GM18505 (cell line): ENCODE measurements at regions not wholly inside any gene's neighbourhood (a gene's known extent, or its start where the extent isn't known, plus 50 kb on each side); places are given as distances from the start of the nearest gene placed in this dataset.
"Not testable (repeated sequence)": the region's sequence is repeated elsewhere in the genome, so short reads cannot be mapped to it uniquely, and the experiment has no call there.

Experiments
- ATAC-seq: cut with Tn5 transposase; IDR thresholded peaks from one replicate; pipeline ENCODE4 v1.9.1; 2021; ENCODE audit not compliant: unreplicated experiment
- POLR2A ChIP-seq: IDR thresholded peaks from 4 replicates; pipeline ENCODE4 v1.6.1; 2011; ENCODE audit warnings: borderline replicate concordance; ENCODE audit not compliant: insufficient read depth, insufficient read length; ENCODE audit errors: extremely low read depth

DNA sequence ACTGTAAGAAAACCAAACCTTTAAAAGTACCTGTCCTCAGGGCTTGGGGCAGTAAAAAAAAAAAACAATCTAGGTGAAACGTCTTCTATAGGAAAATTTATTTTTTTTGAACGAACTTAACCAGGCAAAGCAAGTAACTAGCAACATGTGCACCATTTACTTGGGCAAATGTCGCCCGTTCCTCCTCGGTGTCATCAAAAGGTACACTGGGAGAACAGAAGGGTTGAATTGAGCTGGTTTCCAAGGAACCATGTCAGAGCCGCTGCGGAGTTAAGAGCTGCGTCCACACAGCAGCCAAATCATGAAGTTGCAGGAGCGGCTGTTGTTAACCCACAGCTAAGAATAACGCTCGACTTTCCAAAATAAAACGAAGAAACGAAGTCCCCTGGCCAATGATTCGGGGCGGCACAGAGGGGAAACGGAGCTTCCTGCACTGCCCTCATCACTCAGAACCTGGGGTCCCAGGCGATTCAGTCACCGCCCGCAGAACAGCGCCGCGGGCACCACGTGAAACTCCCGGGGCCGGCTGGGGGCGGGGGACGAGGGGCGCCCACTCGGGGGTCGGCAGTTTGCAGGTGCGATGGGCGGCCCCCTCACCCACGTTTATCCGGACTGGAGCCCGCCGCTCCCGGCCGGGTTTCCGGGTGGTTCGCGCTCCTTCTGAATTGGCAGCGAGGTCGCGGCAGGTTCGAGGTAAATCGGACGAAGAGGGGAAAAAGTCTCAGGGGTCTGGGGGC lies 53.6 kb upstream of the PLGLB1 start:
- ATAC-seq = peak; percentile 12

DNA sequence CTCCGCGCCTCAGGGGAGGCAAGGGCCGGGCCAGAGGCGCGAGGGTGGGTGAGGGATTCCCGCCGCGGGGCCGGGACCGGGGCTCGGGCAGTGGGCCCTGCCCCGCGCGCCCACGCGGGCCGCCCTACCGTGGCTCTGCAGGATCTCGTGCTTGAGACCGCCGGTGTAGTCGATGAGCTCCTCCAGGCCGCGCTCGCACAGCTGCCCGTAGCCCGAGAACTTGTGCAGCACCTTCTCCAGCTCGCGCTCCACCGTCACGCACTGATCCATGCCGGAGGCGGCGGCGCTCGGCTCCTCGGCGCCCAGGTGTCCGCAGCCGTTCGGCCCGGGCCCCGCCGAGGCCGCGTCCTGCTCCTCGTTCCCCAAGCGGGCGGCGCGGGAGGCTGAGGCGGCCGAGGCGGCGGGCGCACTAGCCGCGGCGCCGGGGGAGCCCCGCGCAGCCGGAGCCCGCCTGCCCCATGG lies 54.2 kb upstream of the PLGLB1 start:
- peak; percentile 42 for ATAC-seq

- peak; percentile 81 for ATAC-seq
- peak; percentile 78 for TF ChIP-seq POLR2A
These were observed 54.8 kb upstream of the PLGLB1 start for GRCh38 chr2:87076253-87077123.

- not testable (repeated sequence) for ATAC-seq
These were observed 55.4 kb upstream of the PLGLB1 start for GRCh38 chr2:87077124-87077446.

- ATAC-seq = not testable (repeated sequence)
These were observed 60.1 kb upstream of the PLGLB1 start for GRCh38 chr2:87081727-87082126.

DNA sequence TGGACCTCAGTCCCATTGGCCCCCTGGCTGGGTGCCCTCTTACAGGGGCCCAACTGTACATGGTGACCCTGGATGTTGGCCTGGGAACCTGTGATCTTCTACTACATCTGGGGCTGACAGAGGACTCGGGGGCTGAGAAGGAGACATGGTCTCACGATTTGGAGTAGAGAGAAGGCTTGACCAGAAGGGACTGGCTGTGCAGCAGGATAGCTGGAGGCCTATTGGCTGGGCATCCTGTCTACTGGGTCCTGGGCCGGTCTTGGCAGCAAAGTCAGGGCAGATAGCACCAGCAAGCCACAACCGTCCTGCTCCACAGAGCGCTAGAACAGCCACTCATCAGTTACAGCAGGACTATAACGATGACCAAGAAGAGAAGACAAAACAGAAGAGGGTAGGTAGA lies 66.4 kb upstream of the PLGLB1 start:
- ATAC-seq = not testable (repeated sequence)

DNA sequence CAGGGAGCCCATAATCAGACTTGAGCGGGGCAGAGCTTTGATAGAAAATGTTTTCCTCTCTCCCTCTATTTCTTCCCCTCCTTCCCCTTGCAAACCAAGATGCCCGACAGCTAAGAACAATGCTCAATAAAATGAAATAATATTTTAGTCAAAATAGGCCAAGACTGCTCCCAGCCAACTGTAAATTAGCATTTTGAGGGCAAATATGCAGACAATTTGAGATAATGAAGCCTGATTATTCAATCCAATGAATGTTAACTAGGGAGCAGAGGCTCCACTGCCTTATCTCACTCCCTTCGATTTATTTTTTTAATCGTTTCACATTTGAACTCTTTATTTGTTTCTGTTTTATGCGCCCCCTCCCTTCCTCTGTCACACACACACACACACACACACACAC lies 67.8 kb upstream of the PLGLB1 start:
- not testable (repeated sequence) for ATAC-seq

DNA sequence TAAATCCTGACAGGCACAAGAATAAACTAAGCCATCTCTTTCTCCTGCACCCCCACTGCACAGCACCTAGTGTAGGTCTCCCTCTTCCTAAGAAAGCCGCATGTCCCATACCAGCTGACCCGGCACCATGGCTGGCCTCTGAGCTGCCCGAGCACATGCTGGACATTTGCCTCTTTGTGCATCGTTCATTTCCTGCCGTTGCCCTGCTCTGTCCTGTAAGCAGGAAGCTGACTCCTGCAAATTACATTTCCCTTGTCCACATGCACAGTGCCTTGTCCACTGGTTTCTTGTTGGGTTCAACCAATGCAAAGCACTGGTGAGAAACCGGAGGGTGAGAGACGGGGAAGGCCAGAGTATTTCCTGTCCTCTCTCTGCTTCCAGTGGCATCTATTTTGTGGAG lies 71.6 kb upstream of the PLGLB1 start:
- ATAC-seq = not testable (repeated sequence)

GRCh38 chr2:87093937-87094529 lies 72.4 kb upstream of the PLGLB1 start:
- not testable (repeated sequence) for ATAC-seq

- not testable (repeated sequence) for ATAC-seq
These were observed 74.2 kb upstream of the PLGLB1 start for GRCh38 chr2:87095804-87096203.

GRCh38 chr2:87128761-87129553 lies 107.3 kb upstream of the PLGLB1 start:
- ATAC-seq = not testable (repeated sequence)

DNA sequence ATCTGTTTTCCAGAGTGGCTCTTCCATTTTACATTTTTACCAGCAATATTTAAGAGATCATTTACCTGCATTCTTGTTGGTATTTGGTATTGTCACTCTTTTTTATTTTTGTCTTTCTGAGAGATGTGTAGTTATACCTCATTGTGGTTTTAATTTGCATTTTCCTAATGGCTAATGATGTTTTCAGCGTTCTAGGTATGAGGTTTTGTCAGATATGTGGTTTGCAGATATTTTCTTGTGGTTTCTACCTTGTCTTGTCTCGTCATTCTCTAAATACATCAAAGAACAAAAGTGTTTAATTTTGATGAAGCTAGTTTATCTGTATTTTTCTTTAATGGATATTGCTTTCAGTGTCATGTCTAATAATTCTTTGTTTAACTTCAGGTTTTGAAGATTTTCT lies 110.9 kb upstream of the PLGLB1 start:
- not testable (repeated sequence) for ATAC-seq

GRCh38 chr2:87151835-87152493 lies 130.3 kb upstream of the PLGLB1 start:
- ATAC-seq = not testable (repeated sequence)

GRCh38 chr2:87174454-87174853 lies 152.8 kb upstream of the PLGLB1 start:
- ATAC-seq = not testable (repeated sequence)

DNA sequence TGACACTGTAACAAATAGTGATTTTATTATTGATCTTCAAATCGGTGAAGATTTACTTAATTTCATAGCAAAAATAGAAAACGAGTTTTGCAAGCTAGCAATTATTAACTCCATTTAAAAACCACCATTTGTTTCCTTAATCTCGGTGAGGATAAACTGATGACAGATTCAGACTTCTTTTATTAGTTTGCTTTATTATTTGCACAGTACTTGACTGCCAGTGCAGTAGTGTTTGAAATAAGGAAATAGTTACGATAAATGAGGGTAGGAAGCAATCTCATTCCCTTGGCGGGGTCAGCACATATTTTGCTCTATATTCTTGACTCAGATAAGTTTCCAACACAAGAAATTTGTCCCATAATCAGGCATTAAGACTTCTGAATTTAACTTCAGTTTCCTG lies 161.7 kb upstream of the PLGLB1 start:
- ATAC-seq = not testable (repeated sequence)

DNA sequence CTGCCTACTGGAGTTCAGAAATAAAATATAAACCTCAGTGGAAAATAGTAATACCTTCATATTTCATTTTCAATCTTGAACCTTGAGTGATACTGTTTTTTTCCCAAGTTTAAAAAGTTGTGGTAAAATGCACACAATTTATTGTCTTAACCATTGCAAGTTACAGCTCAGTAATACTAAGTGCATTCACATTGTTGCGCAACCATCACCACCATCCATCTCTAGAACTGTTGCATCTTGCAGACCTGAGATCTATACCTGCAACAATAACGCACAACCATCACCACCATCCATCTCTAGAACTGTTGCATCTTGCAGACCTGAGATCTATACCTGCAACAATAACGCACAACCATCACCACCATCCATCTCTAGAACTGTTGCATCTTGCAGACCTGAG lies 162.6 kb upstream of the PLGLB1 start:
- not testable (repeated sequence) for ATAC-seq

DNA sequence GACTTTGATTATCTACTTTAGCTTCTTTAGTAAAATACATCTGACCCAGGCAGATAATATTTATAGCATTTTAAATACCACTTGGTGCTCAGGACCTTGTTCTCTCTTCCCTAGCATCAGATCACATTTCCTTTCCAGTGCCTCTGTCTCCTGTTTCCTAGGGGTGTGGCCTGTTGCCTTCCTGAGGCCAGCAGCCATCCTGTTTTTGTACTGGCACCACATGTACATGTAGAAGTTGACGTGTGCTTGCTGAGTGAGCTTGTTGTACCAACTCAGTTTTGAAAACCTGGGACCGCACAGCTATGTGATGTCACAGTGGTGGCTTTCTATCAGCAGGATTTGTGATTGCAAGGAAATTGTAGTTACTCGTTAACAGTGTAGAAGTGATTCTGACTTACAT lies 167.6 kb upstream of the PLGLB1 start:
- not testable (repeated sequence) for ATAC-seq

DNA sequence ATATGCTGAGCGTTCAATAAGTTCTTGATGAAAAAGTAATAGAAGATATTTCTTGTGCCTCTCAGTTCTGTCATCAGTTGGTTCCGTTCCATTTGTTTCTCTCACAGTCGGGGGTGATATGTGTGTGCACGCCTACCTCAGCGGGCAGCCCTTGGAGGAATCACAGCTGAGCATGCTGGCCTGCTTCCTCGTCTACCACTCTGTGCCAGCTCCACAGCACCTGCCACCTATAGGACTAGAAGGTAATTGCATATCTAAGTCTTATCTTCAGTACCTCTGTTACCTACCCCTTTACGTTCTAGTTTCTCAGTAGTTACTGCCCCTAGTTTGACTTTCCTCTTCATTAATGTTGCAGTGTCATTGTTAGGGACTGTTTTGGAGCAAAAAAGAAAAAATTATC lies 171.7 kb upstream of the PLGLB1 start:
- not testable (repeated sequence) for ATAC-seq

DNA sequence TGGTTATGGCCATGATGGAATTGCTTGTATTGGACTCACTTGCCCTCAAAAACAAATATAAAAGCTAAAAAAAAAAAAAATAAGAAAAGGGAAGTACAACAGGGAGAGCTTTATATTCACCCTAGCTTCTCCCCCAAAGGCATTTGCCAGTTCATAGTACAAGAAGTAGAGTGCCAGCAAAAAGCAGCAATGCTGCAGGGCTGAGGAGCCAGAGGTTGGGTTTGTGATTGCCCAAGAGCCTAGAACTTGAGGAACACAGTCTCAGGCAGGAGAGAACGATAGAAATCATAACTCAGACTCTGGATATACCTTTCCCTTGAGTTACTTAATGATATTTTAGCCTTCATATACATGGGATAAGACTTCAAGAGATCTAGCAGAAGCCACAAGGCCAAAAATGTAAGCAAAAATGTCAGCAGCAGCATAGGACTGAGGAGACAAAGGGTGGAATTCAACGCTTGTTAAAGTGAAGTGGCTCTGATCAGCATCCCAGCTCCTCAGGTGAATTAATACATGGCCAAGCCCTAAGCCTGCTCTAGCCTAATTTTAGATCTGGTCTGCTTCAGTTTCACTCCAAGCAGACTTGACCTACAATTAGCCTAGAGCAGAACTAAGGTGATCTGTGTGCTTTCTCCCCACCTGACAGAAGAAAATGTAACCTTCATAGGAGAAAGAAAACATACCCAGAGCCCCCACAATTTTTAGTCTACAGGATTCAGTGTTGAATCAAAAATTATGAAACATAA lies 172.8 kb upstream of the PLGLB1 start:
- not testable (repeated sequence) for ATAC-seq
